ENCODE measurements at regions not wholly inside any gene's neighbourhood (a gene's known extent, or its start where the extent isn't known, plus 50 kb on each side); places are given as distances from the start of the nearest gene placed in this dataset.

GRCh38 chr4:10737337-10737736 is 52.8 kb upstream of the CLNK start:
- intact Hi-C loops (cut with micrococcal nuclease; ENCODE audit: unreplicated experiment), result no loop called here
- H3K9me3 ChIP-seq (ENCODE audit: low read length), result no peaks in the 10 kb centered on the region
- POLR2A ChIA-PET, result no interaction called here
- no peak overlapping the region for H3K4me3 ChIP-seq (ENCODE audit: low read depth, low read length, poor library complexity, severe bottlenecking)
- no peaks in the 10 kb centered on the region for H3K36me3 ChIP-seq (ENCODE audit: insufficient read depth, low read length)
- no peak for DNase-seq (ENCODE audit: low spot score)
- H3K27ac ChIP-seq (ENCODE audit: low read depth, low read length, poor library complexity, severe bottlenecking), result no peak overlapping the region
- H3K79me2 ChIP-seq (ENCODE audit: insufficient read depth, low read depth, low read length), result no peaks in the 10 kb centered on the region
- no peak overlapping the region for H2AFZ ChIP-seq (ENCODE audit: low read length)
- H3K4me1 ChIP-seq (ENCODE audit: insufficient read depth, low read length, poor library complexity, severe bottlenecking), result peaks cover 12% of the 10 kb centered on the region
- BruUV-seq (replicated peaks), result no TSS peak
- H3K9me2 ChIP-seq (ENCODE audit: insufficient read depth, low read length), result no peaks in the 10 kb centered on the region
- TF ChIP-seq CTCF (conservative IDR thresholded peaks at IDR 0.05; ENCODE audit: low read length) (no peak), EZH2phosphoT487 (IDR thresholded peaks at IDR 0.05; ENCODE audit: borderline replicate concordance, low read depth, low read length) (no peak)
- no peak overlapping the region for H3K4me2 ChIP-seq (ENCODE audit: low read length)
- no peaks in the 10 kb centered on the region for H4K20me1 ChIP-seq (ENCODE audit: insufficient read depth, low read length)
- CTCF ChIA-PET (ENCODE audit: unreplicated experiment), result no interaction called here

GRCh38 chr4:10736895-10737294 is 52.3 kb upstream of the CLNK start:
- no peak overlapping the region for H2AFZ ChIP-seq (ENCODE audit: low read length)
- CTCF ChIA-PET (ENCODE audit: unreplicated experiment), result no interaction called here

GRCh38 chr4:10736266-10736665 is 51.7 kb upstream of the CLNK start:
- Histone ChIP-seq H3K9me3 (ENCODE audit: low read length) (no peaks in the 10 kb centered on the region), H4K20me1 (ENCODE audit: insufficient read depth, low read length) (no peaks in the 10 kb centered on the region), H3K27ac (ENCODE audit: low read depth, low read length, poor library complexity, severe bottlenecking) (no peak overlapping the region), H3K79me2 (ENCODE audit: insufficient read depth, low read depth, low read length) (no peaks in the 10 kb centered on the region), H3K4me2 (ENCODE audit: low read length) (no peak overlapping the region), H2AFZ (ENCODE audit: low read length) (no peak overlapping the region), H3K36me3 (ENCODE audit: insufficient read depth, low read length) (no peaks in the 10 kb centered on the region), H3K4me3 (ENCODE audit: low read depth, low read length, poor library complexity, severe bottlenecking) (no peak overlapping the region), H3K4me1 (ENCODE audit: insufficient read depth, low read length, poor library complexity, severe bottlenecking) (peaks cover 17% of the 10 kb centered on the region), H3K9me2 (ENCODE audit: insufficient read depth, low read length) (no peaks in the 10 kb centered on the region)
- no TSS peak for BruUV-seq (replicated peaks)
- no peak for TF ChIP-seq EZH2phosphoT487 (IDR thresholded peaks at IDR 0.05; ENCODE audit: borderline replicate concordance, low read depth, low read length)
- TF ChIP-seq CTCF (conservative IDR thresholded peaks at IDR 0.05; ENCODE audit: low read length), result no peak
- no peak for DNase-seq (ENCODE audit: low spot score)
- CTCF ChIA-PET (ENCODE audit: unreplicated experiment), result no interaction called here
- POLR2A ChIA-PET, result no interaction called here
- intact Hi-C loops (cut with micrococcal nuclease; ENCODE audit: unreplicated experiment), result no loop called here

More at GRCh38 chr4:10736895-10737294, 52.3 kb upstream of the CLNK start:
- POLR2A ChIA-PET, result no interaction called here
- no peak for TF ChIP-seq EZH2phosphoT487 (IDR thresholded peaks at IDR 0.05; ENCODE audit: borderline replicate concordance, low read depth, low read length)
- TF ChIP-seq CTCF (conservative IDR thresholded peaks at IDR 0.05; ENCODE audit: low read length), result 0 out of 2 replicates have a peak, but pooled peaks have one; percentile 16
- H3K4me3 ChIP-seq (ENCODE audit: low read depth, low read length, poor library complexity, severe bottlenecking), result no peak overlapping the region
- peaks cover 13% of the 10 kb centered on the region for H3K4me1 ChIP-seq (ENCODE audit: insufficient read depth, low read length, poor library complexity, severe bottlenecking)
- no TSS peak for BruUV-seq (replicated peaks)
- intact Hi-C loops (cut with micrococcal nuclease; ENCODE audit: unreplicated experiment), result no loop called here
- H3K9me3 ChIP-seq (ENCODE audit: low read length), result no peaks in the 10 kb centered on the region
- no peaks in the 10 kb centered on the region for H4K20me1 ChIP-seq (ENCODE audit: insufficient read depth, low read length)
- no peaks in the 10 kb centered on the region for H3K9me2 ChIP-seq (ENCODE audit: insufficient read depth, low read length)
- no peaks in the 10 kb centered on the region for H3K36me3 ChIP-seq (ENCODE audit: insufficient read depth, low read length)
- H3K79me2 ChIP-seq (ENCODE audit: insufficient read depth, low read depth, low read length), result no peaks in the 10 kb centered on the region
- no peak overlapping the region for H3K27ac ChIP-seq (ENCODE audit: low read depth, low read length, poor library complexity, severe bottlenecking)
- no peak overlapping the region for H3K4me2 ChIP-seq (ENCODE audit: low read length)
- no peak for DNase-seq (ENCODE audit: low spot score)
